OCI-LY7 (cell line): ENCODE measurements at regions not wholly inside any gene's neighbourhood (a gene's known extent, or its start where the extent isn't known, plus 50 kb on each side); places are given as distances from the start of the nearest gene placed in this dataset.
A peak's percentile ranks its signal among the peaks of the same experiment; 100 is the strongest.

Source experiments
- BruUV-seq: library from RNA; stranded (reverse); fragments of 400-500 nt; replicated peaks from 2 replicates; lab custom pipeline; 2021; lab: Mats Ljungman, UMichigan
- CTCF ChIA-PET: fragments of 300-600 bp; sonication (Branson Sonifier 250); formaldehyde crosslinking; loops from one replicate; lab custom pipeline; 2022; ENCODE audit warnings: antibody characterized with exemption; ENCODE audit not compliant: unreplicated experiment; lab: Charles Lee
- POLR2A ChIA-PET: fragments of 300-600 bp; sonication (Branson Sonifier 250); formaldehyde crosslinking; loops from one replicate; lab custom pipeline; 2022; ENCODE audit warnings: antibody characterized with exemption; lab: Charles Lee
- DNase-seq: peaks from one replicate; pipeline ENCODE4 v3.0.0-alpha.2; 2015; ENCODE audit warnings: low spot score
- H2AFZ ChIP-seq: fragments of 200-600 bp; sonication (generic), shearing (Covaris generic); 2 replicates; pipeline ENCODE4 v1.6.1; 2014; ENCODE audit warnings: mild to moderate bottlenecking, antibody characterized with exemption, low read length, moderate library complexity
- H3K27ac ChIP-seq: fragments of 200-600 bp; sonication (generic); 2 replicates; pipeline ENCODE4 v1.5.1; 2014; ENCODE audit warnings: mixed run types, low read depth, mild to moderate bottlenecking, moderate library complexity, low read length, inconsistent platforms; ENCODE audit not compliant: poor library complexity, severe bottlenecking
- H3K36me3 ChIP-seq: fragments of 200-600 bp; sonication (generic); 2 replicates; pipeline ENCODE4 v1.6.1; 2014; ENCODE audit warnings: mild to moderate bottlenecking, antibody characterized with exemption, low read length, moderate library complexity, mixed read lengths; ENCODE audit not compliant: insufficient read depth
- H3K4me1 ChIP-seq: fragments of 200-600 bp; sonication (generic); 2 replicates; pipeline ENCODE4 v1.5.1; 2014; ENCODE audit warnings: mild to moderate bottlenecking, low read length; ENCODE audit not compliant: insufficient read depth, poor library complexity, severe bottlenecking
- H3K4me2 ChIP-seq: fragments of 200-600 bp; sonication (generic); 2 replicates; pipeline ENCODE4 v1.6.1; 2014; ENCODE audit warnings: mild to moderate bottlenecking, low read length
- H3K4me3 ChIP-seq: fragments of 200-600 bp; sonication (generic); 2 replicates; pipeline ENCODE4 v1.5.1; 2014; ENCODE audit warnings: mild to moderate bottlenecking, low read depth, low read length; ENCODE audit not compliant: poor library complexity, severe bottlenecking
- H3K79me2 ChIP-seq: fragments of 200-600 bp; sonication (generic); 2 replicates; pipeline ENCODE4 v1.6.1; 2016; ENCODE audit warnings: low read depth, mild to moderate bottlenecking, low read length, moderate library complexity, mixed read lengths; ENCODE audit not compliant: insufficient read depth
- H3K9me2 ChIP-seq: fragments of 200-600 bp; sonication (generic); 2 replicates; pipeline ENCODE4 v1.6.1; 2016; ENCODE audit warnings: mild to moderate bottlenecking, low read length, mixed read lengths; ENCODE audit not compliant: insufficient read depth
- H3K9me3 ChIP-seq: fragments of 200-600 bp; sonication (generic); 2 replicates; pipeline ENCODE4 v1.6.1; 2014; ENCODE audit warnings: mild to moderate bottlenecking, mixed run types, low read length, mixed read lengths
- H4K20me1 ChIP-seq: fragments of 200-600 bp; sonication (generic); 2 replicates; pipeline ENCODE4 v1.6.1; 2014; ENCODE audit warnings: mild to moderate bottlenecking, antibody characterized with exemption, low read length, moderate library complexity, mixed read lengths; ENCODE audit not compliant: insufficient read depth
- EZH2phosphoT487 ChIP-seq: fragments of 200-600 bp; sonication (generic); IDR thresholded peaks from 2 replicates; pipeline ENCODE4 v1.6.1; 2018; ENCODE audit warnings: low read depth, borderline replicate concordance, mild to moderate bottlenecking, mixed run types, antibody characterized with exemption, low read length, moderate library complexity, mixed read lengths
- intact Hi-C: fragments of 100-400 bp; cut with micrococcal nuclease; formaldehyde crosslinking; loops from one replicate; pipeline ENCODE4 v1.10.0; 2022; ENCODE audit not compliant: unreplicated experiment
- TF ChIP-seq, protein P1 (sequence below): fragments of 200-600 bp; sonication (generic); conservative IDR thresholded peaks from 2 replicates; pipeline ENCODE4 v1.5.1; 2014; ENCODE audit warnings: mild to moderate bottlenecking, antibody characterized with exemption, low read length, moderate library complexity, mixed read lengths

- H3K4me2 ChIP-seq: no peak overlapping the region
- no peaks in the 10 kb centered on the region for H3K9me3 ChIP-seq
- intact Hi-C loops: no loop called here
- H3K9me2 ChIP-seq: no peaks in the 10 kb centered on the region
- ChIA-PET POLR2A (no interaction called here), CTCF (no interaction called here)
- TF ChIP-seq, protein P1, sequence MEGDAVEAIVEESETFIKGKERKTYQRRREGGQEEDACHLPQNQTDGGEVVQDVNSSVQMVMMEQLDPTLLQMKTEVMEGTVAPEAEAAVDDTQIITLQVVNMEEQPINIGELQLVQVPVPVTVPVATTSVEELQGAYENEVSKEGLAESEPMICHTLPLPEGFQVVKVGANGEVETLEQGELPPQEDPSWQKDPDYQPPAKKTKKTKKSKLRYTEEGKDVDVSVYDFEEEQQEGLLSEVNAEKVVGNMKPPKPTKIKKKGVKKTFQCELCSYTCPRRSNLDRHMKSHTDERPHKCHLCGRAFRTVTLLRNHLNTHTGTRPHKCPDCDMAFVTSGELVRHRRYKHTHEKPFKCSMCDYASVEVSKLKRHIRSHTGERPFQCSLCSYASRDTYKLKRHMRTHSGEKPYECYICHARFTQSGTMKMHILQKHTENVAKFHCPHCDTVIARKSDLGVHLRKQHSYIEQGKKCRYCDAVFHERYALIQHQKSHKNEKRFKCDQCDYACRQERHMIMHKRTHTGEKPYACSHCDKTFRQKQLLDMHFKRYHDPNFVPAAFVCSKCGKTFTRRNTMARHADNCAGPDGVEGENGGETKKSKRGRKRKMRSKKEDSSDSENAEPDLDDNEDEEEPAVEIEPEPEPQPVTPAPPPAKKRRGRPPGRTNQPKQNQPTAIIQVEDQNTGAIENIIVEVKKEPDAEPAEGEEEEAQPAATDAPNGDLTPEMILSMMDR: no peak
- no peak for TF ChIP-seq EZH2phosphoT487
- H4K20me1 ChIP-seq: no peaks in the 10 kb centered on the region
- no peaks in the 10 kb centered on the region for H3K4me1 ChIP-seq
- H2AFZ ChIP-seq: no peak overlapping the region
- H3K27ac ChIP-seq: no peak overlapping the region
- H3K36me3 ChIP-seq: no peaks in the 10 kb centered on the region
- peak; percentile 14 for DNase-seq
- BruUV-seq: no TSS peak
- H3K4me3 ChIP-seq: no peak overlapping the region
- H3K79me2 ChIP-seq: no peaks in the 10 kb centered on the region
These were observed 305.4 kb upstream of the HS6ST1 start for GRCh38 chr2:128623776-128624761.

DNA sequence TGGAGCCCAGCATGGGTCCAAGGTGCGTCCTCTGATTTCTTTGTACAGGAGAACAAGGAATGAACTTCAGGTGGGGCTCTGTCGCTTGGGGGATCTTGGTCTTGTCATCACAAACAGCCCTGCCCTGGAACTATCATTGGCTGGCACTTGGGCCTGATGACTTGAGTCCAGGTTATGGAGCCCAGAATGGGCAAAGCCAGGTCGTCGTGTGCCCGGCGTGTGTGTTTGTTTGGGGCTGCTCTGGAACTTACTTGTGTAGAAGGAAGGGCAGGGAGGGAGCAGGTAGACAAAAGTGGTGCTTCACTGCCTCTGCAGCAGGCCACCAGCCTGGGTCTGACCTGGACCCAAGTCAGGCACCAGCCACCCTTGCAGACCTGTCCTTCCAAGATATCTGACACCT lies 306.3 kb upstream of the HS6ST1 start:
- intact Hi-C loops: no loop called here
- H2AFZ ChIP-seq: no peak overlapping the region
- no peak overlapping the region for H3K4me3 ChIP-seq
- no peak overlapping the region for H3K27ac ChIP-seq
- H3K9me3 ChIP-seq: no peaks in the 10 kb centered on the region
- no TSS peak for BruUV-seq
- POLR2A ChIA-PET: no interaction called here
- CTCF ChIA-PET: no interaction called here
- no peaks in the 10 kb centered on the region for H3K9me2 ChIP-seq
- no peaks in the 10 kb centered on the region for H4K20me1 ChIP-seq
- H3K36me3 ChIP-seq: no peaks in the 10 kb centered on the region
- no peaks in the 10 kb centered on the region for H3K4me1 ChIP-seq
- H3K79me2 ChIP-seq: no peaks in the 10 kb centered on the region
- no peak for TF ChIP-seq EZH2phosphoT487
- TF ChIP-seq, protein P1: no peak
- no peak for DNase-seq
- H3K4me2 ChIP-seq: no peak overlapping the region

- no peaks in the 10 kb centered on the region for H3K4me1 ChIP-seq
- H4K20me1 ChIP-seq: no peaks in the 10 kb centered on the region
- ChIA-PET POLR2A (no interaction called here), CTCF (no interaction called here)
- no peak overlapping the region for H3K27ac ChIP-seq
- no TSS peak for BruUV-seq
- no peaks in the 10 kb centered on the region for H3K9me2 ChIP-seq
- no peak overlapping the region for H3K4me3 ChIP-seq
- no peak overlapping the region for H2AFZ ChIP-seq
- H3K36me3 ChIP-seq: no peaks in the 10 kb centered on the region
- intact Hi-C loops: no loop called here
- TF ChIP-seq, protein P1: no peak
- TF ChIP-seq EZH2phosphoT487: no peak
- no peaks in the 10 kb centered on the region for H3K9me3 ChIP-seq
- no peak overlapping the region for H3K4me2 ChIP-seq
- no peaks in the 10 kb centered on the region for H3K79me2 ChIP-seq
- no peak for DNase-seq
These were observed 306.8 kb upstream of the HS6ST1 start for GRCh38 chr2:128625421-128625820.
